DND-41 (cell line): ENCODE measurements at regions not wholly inside any gene's neighbourhood (a gene's known extent, or its start where the extent isn't known, plus 50 kb on each side); places are given as distances from the start of the nearest gene placed in this dataset.

Experiments used
- EZH2 ChIP-seq: IDR thresholded peaks from 3 replicates; pipeline ENCODE4 v1.6.1; 2012; ENCODE audit warnings: borderline replicate concordance, low read depth, mild to moderate bottlenecking, moderate library complexity, low read length, inconsistent platforms; ENCODE audit not compliant: severe bottlenecking
- TF ChIP-seq, protein P1 (sequence below): IDR thresholded peaks from 2 replicates; pipeline ENCODE4 v1.5.1; 2012; ENCODE audit warnings: borderline replicate concordance, low read length, moderate library complexity, mild to moderate bottlenecking; ENCODE audit not compliant: poor library complexity, severe bottlenecking; ENCODE audit errors: extremely low read depth

DNA sequence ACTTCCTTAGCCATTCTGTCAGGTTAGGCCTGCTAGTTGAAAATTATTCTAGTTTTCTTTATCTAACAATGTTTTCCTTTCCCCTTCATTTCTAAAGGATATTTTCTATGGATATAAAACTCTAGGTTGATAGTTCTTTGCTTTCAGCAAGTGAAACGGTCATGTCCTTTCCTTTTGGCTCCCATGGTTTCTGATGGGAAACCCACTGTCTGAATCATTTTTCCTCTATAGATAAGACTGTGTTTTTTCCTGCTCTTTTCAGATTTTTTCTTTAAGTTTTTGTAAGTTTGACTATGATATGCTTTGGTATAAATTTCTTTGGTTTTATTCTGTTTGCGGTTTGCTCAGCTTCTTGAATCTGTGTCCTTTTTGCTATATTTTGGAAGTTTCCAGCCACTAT is 800.9 kb downstream of the USP25 start:
- TF ChIP-seq, protein P1, sequence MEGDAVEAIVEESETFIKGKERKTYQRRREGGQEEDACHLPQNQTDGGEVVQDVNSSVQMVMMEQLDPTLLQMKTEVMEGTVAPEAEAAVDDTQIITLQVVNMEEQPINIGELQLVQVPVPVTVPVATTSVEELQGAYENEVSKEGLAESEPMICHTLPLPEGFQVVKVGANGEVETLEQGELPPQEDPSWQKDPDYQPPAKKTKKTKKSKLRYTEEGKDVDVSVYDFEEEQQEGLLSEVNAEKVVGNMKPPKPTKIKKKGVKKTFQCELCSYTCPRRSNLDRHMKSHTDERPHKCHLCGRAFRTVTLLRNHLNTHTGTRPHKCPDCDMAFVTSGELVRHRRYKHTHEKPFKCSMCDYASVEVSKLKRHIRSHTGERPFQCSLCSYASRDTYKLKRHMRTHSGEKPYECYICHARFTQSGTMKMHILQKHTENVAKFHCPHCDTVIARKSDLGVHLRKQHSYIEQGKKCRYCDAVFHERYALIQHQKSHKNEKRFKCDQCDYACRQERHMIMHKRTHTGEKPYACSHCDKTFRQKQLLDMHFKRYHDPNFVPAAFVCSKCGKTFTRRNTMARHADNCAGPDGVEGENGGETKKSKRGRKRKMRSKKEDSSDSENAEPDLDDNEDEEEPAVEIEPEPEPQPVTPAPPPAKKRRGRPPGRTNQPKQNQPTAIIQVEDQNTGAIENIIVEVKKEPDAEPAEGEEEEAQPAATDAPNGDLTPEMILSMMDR, result no peak
- TF ChIP-seq EZH2, result no peak
